C1 segment of cervical spinal cord (tissue), 14 donors: ENCODE measurements at regions not wholly inside any gene's neighbourhood (a gene's known extent, or its start where the extent isn't known, plus 50 kb on each side); places are given as distances from the start of the nearest gene placed in this dataset.
"Not testable (repeated sequence)": the region's sequence is repeated elsewhere in the genome, so short reads cannot be mapped to it uniquely, and the experiment has no call there.

Experiments used
- DNase-seq, 14 donors: peaks; one replicate each; lab custom pipeline; 2025; lab: John Stamatoyannopoulos, UW

DNA sequence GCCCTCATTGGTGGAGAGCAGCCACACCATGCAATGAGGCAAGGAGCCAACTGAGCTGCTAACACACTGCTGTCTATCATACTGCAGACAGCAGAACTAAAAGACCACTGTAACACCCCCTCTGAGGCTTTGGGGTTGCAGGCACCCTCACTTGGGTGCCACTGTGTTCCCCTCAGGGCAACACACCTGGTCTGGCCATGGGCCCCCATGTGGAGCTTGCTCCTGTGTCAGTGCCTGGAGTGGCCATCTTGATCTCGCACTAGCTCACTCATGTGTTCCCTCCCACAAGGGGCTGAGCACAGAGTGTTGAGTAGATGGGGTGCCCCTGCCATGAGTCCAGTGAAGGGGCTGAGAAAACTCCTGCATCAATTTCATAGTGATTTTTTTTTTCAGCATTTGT lies 532.4 kb upstream of the FTMT start:
- DNase-seq = no peak

DNA sequence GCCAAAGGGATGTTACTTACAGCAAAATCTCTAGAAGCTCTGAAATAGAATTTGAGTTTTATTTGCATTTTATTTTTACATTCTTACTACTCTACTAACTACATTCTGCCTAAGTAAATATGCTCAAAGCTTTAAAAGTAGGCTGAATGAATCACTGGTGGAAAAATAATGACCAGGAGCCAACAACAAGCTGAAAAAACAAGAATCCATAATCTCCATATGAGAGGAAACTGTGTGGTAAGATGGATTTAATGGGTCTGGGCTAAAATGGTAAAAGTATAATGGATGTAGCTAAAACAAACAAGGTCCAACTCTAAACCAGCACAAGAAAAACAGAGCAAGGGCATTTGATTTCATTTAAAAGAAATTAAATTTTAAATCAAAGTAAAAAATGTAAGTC lies 525.8 kb upstream of the FTMT start:
- DNase-seq = no peak

DNA sequence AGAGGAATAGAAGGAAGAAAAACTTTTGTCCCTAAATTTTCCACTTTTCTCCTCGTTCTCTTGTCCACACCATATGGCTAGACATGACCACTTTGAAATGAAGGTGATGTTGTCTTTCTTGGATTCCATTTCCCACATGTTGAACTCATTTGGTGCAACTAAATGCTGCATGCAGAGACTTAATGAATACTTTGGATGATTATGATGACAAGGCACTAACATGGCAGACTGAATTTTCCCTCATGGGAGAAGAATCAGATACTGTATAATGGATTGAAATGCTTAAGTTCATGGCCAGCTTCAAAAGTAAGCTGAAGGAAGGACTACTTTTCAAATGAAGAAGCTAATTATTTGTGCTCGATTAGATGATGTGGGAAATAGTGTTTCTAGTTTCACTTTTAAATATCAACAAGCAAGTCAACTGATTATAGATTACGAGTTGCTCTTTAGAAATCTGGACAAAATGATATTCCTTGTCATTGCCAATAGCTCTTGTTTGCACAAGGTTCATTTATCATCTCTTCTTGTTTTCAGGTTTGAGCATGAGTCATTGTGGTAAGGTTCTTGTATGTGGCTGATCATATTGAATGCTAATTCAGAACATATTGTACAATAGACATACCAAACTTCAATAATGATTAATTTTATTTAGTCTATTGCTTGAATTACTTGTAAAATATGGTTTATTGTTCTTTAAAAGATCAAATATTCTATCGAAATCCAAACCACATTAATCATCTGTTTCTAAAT lies 501.3 kb upstream of the FTMT start:
- DNase-seq = no peak

DNA sequence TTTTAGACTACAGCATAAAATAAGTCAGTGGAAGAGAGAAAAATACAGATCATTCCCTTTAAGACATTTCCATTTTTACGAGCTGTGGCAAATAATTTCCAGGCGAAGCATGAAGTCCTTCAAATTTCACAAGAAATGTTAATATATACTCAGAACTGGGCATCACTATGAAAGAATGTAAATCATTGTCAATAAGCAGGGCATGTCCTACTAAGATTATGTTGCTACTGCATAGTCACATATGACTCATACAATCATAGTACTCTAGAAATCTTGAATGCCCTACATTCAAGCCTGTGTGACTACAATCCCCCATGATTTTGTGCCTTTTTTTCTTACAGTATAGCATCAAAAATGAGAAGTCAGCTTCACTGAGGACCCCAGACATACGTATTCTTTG lies 485.2 kb upstream of the FTMT start:
- DNase-seq = no peak

DNA sequence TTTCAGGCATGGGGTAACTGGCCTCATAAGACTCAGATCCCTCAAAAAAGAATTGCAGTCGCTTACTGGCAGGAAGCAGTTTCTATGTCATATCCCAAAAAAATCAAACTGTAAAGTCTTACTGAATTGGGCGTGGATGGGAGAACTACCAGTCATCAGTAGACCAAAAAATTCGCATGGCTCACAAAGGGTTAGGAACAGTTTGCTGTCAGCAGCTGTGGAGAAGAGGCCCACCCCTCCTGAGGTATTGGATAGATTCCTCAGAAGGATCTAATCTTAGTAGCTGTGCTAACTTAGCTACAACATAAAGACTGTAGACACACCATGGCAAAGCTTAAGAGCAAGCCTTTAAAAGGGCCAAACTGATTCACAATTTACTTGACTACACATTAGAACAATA lies 478.3 kb upstream of the FTMT start:
- no peak for DNase-seq

DNA sequence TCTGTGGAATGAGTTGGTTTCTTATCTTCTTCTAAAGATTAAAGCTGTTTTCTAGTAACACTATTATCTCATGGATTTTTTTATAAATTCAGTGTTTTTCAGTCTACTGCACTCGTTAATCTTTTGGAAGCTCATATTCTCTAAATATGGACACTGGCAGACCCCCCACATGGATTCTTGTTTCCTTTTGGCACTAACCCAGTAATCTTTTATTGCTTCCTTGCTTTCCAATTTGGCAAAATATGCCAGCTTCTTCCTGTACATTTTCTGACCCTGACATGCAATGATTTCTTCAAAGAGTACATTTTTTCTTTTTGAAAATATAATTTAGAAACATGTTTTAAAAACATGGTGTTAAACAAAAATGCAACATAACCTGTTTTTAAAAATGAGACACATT lies 474.2 kb upstream of the FTMT start:
- no peak for DNase-seq

DNA sequence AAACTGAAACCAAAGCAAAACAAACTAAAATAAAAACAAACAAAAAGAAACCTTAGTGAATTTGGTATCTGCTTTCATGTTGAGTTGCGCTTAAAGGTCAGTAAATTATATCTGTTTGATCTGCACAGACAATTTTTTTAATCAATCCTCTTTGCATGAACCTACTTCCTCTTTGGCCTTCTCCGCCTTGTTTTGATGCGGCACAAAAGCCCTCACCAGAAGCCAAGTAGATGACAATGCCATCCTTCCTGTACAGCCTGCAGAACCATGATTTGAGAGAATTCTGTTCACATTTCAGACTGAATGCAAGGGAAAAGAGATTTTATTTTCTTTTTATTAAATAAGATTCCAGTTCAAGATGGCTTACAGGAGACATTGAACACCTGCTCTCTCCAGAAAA lies 473.6 kb upstream of the FTMT start:
- no peak for DNase-seq

DNA sequence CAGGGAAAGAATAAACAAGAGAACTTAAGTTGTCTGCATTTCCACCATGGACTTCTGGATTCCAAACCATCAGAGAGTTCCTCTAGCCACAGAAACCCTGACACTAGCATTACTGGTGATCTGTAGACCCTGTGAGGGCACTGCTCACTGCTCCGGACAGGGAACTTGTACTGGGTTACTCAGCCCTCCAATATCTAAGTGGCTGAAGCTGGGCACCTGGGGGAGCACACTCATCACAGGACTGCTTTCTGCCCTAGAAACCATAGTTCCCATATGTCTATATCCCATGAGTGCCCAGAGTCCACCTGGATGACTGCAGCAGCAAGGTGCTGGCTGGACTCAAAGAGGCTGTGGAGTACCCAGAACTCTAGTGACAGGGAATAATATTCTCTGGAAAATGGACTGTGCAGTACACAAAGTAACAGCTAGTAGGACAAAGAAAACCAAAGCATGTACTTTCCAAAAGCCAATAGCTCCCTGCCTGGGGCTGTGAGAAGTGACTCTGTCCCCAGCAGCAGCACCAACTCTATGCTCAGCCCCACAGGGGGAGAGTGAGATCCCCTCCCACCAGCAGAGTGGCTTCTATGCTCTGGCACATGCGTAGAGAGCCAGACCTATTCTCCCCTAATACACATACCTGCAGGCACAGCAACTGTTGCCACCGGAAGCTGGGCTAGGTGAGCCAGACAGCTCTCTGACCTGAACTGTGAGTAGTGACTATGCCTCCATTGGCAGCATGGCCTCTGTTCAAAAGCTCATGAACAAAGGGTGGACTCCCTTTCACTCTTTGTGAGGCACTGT lies 472.9 kb upstream of the FTMT start:
- no peak for DNase-seq

DNA sequence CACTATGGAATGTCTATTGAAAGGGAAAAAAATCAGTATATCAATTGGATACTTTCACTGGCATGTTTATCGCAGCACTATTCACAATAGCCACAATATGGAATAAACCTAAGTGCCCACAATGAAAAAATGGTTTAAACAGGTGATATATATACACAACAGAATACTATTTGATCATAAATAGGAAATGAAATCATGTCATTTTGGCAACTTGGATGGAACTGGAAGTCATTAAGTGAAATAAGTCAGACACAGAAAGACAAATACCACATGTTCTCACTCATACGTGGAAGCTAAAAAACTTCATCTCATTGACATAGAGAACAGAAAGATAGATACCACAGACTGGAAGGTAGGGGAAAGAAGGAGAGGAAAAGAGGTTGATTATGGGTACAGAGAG lies 471.6 kb upstream of the FTMT start:
- no peak for DNase-seq

DNA sequence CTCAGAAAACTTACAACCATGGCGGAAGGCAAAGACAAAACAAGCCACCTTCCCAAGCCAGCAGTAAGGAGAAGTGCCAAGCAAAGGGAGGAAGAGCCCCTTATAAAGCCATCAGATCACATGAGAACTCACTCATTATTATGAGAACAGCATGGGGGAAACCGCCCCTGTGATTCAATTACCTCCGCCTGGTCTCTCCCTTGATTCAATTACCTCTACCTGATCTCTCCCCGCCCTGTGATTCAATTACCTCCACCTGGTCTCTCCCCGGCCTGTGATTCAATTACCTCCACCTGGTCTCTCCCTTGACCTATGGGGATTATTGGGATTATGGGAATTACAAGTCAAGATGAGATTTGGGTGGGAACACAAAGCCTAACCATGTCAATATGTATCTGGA lies 467.3 kb upstream of the FTMT start:
- DNase-seq = no peak

DNA sequence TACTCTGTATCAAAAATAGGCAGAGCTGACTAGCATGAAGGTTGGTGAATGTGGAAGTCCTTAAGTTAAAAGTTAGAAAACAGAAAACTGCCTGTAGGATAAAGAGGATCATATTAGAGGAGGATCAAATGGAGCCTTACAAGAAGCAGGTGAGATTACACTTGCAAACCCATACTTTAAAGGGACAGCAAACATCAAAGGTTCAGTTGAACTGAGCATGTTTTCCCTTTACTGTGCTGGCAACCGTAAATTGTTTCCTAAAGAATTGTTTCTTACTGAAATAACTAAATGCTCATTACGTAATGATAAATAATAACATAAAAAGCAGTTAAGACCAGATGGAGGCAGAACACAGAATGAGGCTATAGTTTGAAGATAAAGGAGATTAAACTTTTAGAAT lies 465.3 kb upstream of the FTMT start:
- no peak for DNase-seq

DNA sequence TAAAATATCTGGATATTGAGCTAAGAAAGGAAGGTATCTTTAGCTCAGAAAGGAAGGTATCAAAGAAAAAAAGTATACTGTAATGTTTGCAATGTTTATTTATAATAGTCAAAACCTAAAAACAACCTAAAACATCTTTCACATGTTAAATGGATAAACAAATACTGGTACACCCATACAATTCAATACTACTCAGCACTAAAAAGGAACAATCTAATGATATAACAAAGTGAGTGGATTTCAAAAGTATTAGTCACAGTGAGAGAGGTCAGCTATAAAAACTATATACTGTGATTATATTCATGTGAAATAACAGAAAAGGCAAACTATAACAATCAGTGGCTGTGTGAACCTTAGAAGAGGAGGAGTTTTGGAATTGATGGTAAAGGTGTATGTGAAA lies 455.0 kb upstream of the FTMT start:
- no peak for DNase-seq

DNA sequence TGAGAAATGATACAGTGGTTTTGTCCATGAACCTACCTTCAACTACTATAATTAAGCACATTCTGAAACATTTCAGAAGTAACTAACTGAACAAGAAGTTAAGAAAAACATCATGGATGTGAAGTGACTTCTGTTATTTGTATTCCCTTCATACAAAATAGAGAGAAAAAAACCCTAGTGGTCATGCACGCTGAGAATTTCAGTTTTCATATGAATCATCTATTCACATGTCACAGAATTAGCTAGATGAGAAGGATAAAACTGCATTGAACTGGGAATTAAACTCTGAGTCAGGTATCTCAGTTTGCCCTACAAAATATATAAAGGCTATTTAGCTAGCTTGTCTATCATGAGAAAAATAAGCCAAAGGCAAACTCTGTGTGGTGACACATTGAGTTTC lies 451.8 kb upstream of the FTMT start:
- DNase-seq = no peak

DNA sequence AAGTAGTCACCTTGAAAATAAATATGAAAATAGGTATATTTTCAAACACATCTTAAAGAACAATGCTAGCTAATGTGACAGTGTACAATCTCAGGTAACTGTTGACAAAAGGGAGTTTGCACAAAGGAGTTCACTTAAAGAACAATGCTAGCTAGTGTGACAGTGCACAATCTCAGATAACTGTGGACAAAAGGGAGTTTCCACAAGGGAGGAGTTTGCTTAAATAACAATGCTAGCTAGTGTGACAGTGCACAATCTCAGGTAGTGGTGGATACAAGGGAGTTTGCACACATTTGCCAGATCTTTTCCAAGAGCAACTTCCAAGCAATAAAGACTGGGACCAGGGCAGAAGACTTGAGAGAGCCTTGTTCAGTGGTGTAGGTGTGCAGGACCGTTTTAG lies 442.9 kb upstream of the FTMT start:
- DNase-seq = no peak

DNA sequence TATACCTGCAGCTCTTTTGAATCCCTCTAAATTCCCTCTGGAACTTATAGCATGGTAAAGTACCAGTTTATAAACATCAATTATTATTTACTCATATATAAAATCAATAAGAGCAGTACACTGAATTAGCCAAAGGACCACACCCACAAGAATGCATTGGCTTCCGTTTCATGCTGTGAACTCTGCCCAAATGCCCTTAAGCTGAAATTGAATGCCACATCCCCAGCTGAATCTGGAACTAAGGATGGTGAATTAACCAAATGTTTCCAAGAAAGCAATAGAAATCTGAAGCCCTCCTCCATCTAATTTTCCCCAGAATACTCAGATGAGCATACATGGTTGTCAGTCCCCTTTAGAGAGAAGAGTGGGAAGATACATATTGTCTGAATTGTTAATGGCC lies 436.4 kb upstream of the FTMT start:
- DNase-seq = no peak

DNA sequence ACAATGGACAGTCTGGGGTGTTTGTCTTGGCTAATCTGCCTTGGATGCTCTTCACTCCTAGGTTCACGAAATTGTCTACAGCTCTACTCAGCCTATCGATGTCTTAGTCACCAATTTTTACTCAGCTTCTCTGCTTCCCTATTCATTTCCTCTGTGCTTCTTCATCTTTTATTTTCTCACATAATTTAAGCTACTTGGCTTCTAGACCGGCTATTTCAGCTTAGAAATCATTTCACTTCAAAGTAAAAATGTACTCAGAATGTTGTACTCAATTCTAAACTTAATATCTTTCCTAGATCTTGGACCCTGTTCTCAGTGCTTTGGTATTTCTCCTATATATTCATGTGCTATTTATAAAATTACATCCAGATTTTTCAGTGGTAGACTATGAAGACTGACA lies 430.0 kb upstream of the FTMT start:
- DNase-seq = no peak

DNA sequence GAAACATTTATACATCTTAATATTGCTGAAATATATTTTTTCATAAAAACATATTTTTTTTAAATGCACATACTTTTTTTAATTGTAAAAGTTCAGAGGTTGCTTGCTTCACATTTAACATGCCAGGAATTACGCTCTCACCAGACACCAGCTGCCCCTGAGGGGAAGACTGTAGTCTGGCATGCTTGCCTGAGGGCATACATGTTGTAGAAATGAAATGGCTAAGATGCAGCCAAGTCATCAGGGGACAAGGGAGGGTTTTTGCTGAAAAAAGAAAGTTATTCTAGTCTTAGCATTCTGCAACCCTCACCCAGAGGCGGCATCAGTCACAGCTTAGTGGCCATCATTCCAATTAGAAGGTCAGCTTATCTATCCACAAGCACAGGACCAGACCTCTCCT lies 426.7 kb upstream of the FTMT start:
- DNase-seq = no peak

DNA sequence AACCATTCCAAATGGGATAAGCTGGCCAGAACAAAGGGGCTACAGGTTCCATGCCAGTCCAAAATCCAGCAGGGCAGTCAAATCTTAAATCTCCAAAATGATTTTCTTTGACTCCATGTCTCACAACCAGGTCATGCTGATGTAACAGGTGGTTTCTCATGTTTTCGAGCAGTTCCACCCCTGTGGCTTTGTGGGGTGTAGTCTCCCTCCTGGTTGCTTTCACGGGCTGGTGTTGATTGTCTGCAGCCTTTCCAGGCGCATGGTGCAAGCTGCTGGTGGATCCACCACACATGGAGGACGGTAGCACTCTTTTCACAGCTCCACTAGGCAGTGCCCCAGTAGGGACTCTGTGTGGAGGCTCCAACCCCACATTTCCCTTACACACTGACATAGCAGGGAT lies 425.5 kb upstream of the FTMT start:
- DNase-seq = no peak

DNA sequence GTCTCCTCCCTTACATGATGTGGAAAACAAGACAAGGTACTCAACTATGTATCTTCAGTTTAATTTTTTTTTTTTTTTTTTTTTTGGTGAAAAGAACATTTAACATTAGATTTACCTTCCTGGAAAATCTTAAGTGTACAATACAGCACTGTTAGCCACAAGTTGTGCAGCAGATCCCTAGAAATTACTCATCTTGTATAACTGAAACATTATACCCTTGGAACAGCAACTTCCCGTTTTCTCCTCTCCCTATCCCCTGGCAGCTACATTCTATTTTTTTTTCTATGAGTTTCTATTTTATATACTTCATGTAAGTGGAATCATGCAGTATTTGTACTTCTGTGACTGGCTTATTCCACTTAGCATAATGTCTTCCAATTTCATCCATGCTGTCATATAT lies 421.9 kb upstream of the FTMT start:
- no peak for DNase-seq

DNA sequence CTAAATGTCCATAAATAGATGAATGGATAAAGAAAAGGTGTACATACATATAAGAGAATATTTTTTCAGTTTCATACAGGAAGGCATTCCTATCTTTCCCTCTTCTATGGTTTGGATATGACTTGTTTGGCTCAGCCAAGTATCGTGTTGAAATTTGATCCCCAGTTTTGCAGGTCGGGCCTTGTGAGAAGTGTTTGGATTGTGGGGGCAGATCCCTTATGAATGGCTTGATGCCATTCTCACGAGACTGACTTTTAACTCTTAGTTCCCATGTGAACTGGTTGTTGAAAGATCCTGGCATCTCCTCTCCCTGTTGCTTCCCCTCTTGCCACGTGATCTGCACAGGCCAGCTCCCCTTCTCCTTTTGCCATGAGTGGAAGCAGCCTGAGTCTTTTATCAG lies 421.1 kb upstream of the FTMT start:
- DNase-seq = no peak

DNA sequence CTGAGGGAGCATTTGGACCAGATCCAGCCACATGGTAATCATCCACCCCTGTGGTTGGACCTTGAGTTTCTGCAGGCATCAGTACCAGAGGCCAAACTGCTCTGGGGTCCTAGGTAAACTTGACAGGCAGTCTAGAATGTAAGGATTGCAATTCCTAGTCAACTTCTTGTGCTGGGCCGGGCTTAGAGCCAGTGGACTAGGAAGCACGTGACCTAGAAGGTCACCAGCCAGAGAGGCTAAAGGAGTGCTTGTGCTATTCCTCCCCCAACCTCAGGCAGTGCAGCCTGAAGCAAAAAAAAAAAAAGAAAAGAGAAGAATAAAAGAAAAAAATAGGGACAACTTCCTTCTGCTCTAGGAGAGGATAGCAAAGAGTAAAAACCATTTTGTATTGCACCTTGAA lies 406.2 kb upstream of the FTMT start:
- no peak for DNase-seq

DNA sequence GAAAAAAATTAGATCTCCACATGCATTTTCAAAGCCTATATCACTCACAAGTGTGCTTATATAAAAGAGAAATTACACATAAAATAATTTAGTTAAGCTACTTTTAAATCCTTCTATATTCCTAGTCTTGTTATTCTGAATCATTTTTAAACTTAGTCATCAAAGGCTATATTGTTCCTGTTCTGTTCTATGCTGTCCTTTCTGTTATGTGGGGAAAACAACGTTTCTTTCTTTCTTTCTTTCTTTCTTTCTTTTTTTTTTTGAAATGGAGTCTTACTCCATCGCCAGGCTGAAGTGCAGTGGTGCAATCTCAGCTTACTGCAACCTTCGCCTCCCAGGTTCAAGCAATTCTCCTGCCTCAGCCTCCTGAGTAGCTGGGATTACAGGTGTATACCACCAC lies 389.2 kb upstream of the FTMT start:
- no peak for DNase-seq

DNA sequence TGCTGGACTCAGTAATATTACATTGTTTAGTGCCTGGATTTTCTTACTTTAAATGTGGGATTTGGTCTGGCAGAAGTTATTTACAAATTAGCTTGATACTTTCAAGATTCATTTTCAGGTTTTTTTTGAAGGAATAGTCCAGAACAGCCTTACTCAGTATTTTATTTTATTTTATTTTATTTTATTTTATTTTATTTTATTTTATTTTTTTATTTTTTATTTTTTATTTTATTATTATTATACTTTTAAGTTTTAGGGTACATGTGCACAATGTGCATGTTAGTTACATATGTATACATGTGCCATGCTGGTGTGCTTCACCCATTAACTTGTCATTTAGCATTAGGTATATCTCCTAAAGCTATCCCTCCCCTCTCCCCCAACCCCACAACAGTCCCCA lies 380.5 kb upstream of the FTMT start:
- DNase-seq = not testable (repeated sequence)

DNA sequence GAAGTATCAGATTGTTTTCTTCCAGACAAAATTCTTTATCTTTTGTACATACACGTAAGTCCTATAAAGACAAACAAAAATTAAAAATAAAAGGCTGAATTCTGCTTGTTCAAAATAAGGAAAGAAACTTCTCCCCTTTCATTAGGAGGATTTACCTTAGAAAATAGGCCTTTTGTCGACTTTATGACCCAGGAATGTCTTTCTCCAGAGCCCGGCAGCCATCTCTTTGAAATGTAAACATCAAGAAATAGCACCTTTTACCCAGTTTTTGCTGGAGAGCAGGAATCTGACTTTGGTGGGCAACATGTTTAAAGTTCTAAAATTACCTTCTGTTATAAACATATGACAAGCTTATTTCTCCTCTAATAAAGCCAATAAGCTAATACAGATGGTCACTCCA lies 373.0 kb upstream of the FTMT start:
- no peak for DNase-seq
